Keratinocyte (primary cell): ENCODE measurements at regions not wholly inside any gene's neighbourhood (a gene's known extent, or its start where the extent isn't known, plus 50 kb on each side); places are given as distances from the start of the nearest gene placed in this dataset.

Experiments used
- EZH2 ChIP-seq: IDR thresholded peaks from one replicate; pipeline ENCODE4 v1.6.1; 2012; ENCODE audit warnings: inconsistent platforms, mild to moderate bottlenecking, low read length, moderate library complexity
- TF ChIP-seq, protein P1 (sequence below), 3 experiments: IDR thresholded peaks in 1 of 3; conservative IDR thresholded peaks in 1 of 3; optimal IDR thresholded peaks in 1 of 3; 2 replicates in 2 of 3; 3 replicates in 1 of 3; pipeline versions ENCODE3 to v1.5.1; 2011; ENCODE audit warnings: low read length in 3 of 3, mild to moderate bottlenecking in 3 of 3, moderate library complexity in 2 of 3, control low read depth in 1 of 3, inconsistent platforms in 1 of 3; ENCODE audit not compliant: insufficient read depth in 2 of 3; ENCODE audit errors: extremely low read depth in 1 of 3

- TF ChIP-seq, protein P1, sequence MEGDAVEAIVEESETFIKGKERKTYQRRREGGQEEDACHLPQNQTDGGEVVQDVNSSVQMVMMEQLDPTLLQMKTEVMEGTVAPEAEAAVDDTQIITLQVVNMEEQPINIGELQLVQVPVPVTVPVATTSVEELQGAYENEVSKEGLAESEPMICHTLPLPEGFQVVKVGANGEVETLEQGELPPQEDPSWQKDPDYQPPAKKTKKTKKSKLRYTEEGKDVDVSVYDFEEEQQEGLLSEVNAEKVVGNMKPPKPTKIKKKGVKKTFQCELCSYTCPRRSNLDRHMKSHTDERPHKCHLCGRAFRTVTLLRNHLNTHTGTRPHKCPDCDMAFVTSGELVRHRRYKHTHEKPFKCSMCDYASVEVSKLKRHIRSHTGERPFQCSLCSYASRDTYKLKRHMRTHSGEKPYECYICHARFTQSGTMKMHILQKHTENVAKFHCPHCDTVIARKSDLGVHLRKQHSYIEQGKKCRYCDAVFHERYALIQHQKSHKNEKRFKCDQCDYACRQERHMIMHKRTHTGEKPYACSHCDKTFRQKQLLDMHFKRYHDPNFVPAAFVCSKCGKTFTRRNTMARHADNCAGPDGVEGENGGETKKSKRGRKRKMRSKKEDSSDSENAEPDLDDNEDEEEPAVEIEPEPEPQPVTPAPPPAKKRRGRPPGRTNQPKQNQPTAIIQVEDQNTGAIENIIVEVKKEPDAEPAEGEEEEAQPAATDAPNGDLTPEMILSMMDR (optimal IDR thresholded peaks at IDR 0.05 in 1 of 3, IDR thresholded peaks at IDR 0.05 in 1 of 3, conservative IDR thresholded peaks at IDR 0.05 in 1 of 3; ENCODE audit: extremely low read depth in 1 of 3, insufficient read depth in 2 of 3, low read length in 3 of 3) = no peak
- TF ChIP-seq EZH2 = no peak
Measured at GRCh38 chr5:66344544-66344943, 200.4 kb downstream of the SREK1 start.
